Left ventricle myocardium inferior (tissue), 1 donor: ENCODE measurements at regions not wholly inside any gene's neighbourhood (a gene's known extent, or its start where the extent isn't known, plus 50 kb on each side); places are given as distances from the start of the nearest gene placed in this dataset.

Experiments used
- DNase-seq: peaks from one replicate; pipeline ENCODE4 v3.0.0-alpha.2; 2020
- H3K27ac ChIP-seq: fragments of 200-600 bp; replicated peaks from 2 replicates; pipeline ENCODE4 v1.8.0; 2021
- H3K27me3 ChIP-seq: fragments of 200-600 bp; 2 replicates; pipeline ENCODE4 v1.8.0; 2021; ENCODE audit warnings: low read depth
- H3K36me3 ChIP-seq: fragments of 200-600 bp; 2 replicates; pipeline ENCODE4 v1.8.0; 2021
- H3K4me1 ChIP-seq: fragments of 200-600 bp; 2 replicates; pipeline ENCODE4 v1.8.0; 2021
- H3K4me3 ChIP-seq: fragments of 200-600 bp; 2 replicates; pipeline ENCODE4 v1.8.0; 2021; ENCODE audit warnings: mild to moderate bottlenecking, moderate library complexity
- H3K9me3 ChIP-seq: fragments of 200-600 bp; replicated peaks from 2 replicates; pipeline ENCODE4 v1.8.0; 2021
- CTCF ChIP-seq: fragments of 200-600 bp; IDR thresholded peaks from 2 replicates; pipeline ENCODE4 v1.8.0; 2021; ENCODE audit warnings: antibody characterized with exemption, mild to moderate bottlenecking, borderline replicate concordance
- intact Hi-C: fragments of 100-400 bp; cut with micrococcal nuclease; formaldehyde crosslinking; loops from one replicate; pipeline ENCODE4 v1.11.0; 2022
- donor health status: DM: no; HTN: yes; CAD: no; lungs with severe emphysema.

- Histone ChIP-seq H3K27ac (no peak overlapping the region), H3K36me3 (no peaks in the 10 kb centered on the region), H3K4me3 (no peak overlapping the region), H3K4me1 (peaks cover 14% of the 10 kb centered on the region), H3K9me3 (no peaks in the 10 kb centered on the region), H3K27me3 (peaks cover 18% of the 10 kb centered on the region)
- TF ChIP-seq CTCF = peak; percentile 100
- DNase-seq = peak; percentile 76
- intact Hi-C loops = loop anchor here (10.0 kb wide), 1 partner anchor 473 kb away; the partner anchor contains the start of gene CXCL12
Observed at GRCh38 chr10:44857363-44858016, 53.6 kb upstream of the TMEM72 start.

- Histone ChIP-seq H3K9me3 (no peaks in the 10 kb centered on the region), H3K36me3 (no peaks in the 10 kb centered on the region), H3K27ac (no peak overlapping the region), H3K4me1 (peaks cover 14% of the 10 kb centered on the region), H3K4me3 (no peak overlapping the region), H3K27me3 (peaks cover 23% of the 10 kb centered on the region)
- intact Hi-C loops = loop anchor here (10.0 kb wide), 1 partner anchor 473 kb away; the partner anchor contains the start of gene CXCL12
- DNase-seq = no peak
- peak; percentile 7 for TF ChIP-seq CTCF
Observed at GRCh38 chr10:44858017-44858371, 53.1 kb upstream of the TMEM72 start.

GRCh38 chr10:44858988-44859387 is 52.1 kb upstream of the TMEM72 start:
- H3K9me3 ChIP-seq = no peaks in the 10 kb centered on the region
- H3K4me3 ChIP-seq = no peak overlapping the region
- no peaks in the 10 kb centered on the region for H3K36me3 ChIP-seq
- intact Hi-C loops = loop anchor here (10.0 kb wide), 1 partner anchor 474 kb away; the partner anchor contains the start of gene CXCL12
- no peak for DNase-seq
- H3K27me3 ChIP-seq = peaks cover 29% of the 10 kb centered on the region
- H3K4me1 ChIP-seq = peaks cover 18% of the 10 kb centered on the region
- no peak for TF ChIP-seq CTCF
- no peak overlapping the region for H3K27ac ChIP-seq

- DNase-seq = no peak
- H3K4me3 ChIP-seq = no peak overlapping the region
- no peaks in the 10 kb centered on the region for H3K9me3 ChIP-seq
- H3K4me1 ChIP-seq = peaks cover 25% of the 10 kb centered on the region
- no peaks in the 10 kb centered on the region for H3K36me3 ChIP-seq
- H3K27me3 ChIP-seq = peaks cover 29% of the 10 kb centered on the region
- no peak for TF ChIP-seq CTCF
- H3K27ac ChIP-seq = no peak overlapping the region
- intact Hi-C loops = loop anchor here (5.0 to 10.0 kb wide), 2 partner anchors 475 to 1187 kb away; partner anchors contain the start of gene CXCL12
Observed at GRCh38 chr10:44859546-44860285, 51.4 kb upstream of the TMEM72 start.

GRCh38 chr10:44860811-44861736 is 50.1 kb upstream of the TMEM72 start:
- no peak for DNase-seq
- no peak for TF ChIP-seq CTCF
- H3K27me3 ChIP-seq = peaks cover 29% of the 10 kb centered on the region
- no peak overlapping the region for H3K4me3 ChIP-seq
- H3K36me3 ChIP-seq = no peaks in the 10 kb centered on the region
- intact Hi-C loops = loop anchor here (5.0 kb wide), 1 partner anchor 1189 kb away; no protein-coding TSS in a partner anchor
- H3K4me1 ChIP-seq = peaks cover 34% of the 10 kb centered on the region
- no peaks in the 10 kb centered on the region for H3K9me3 ChIP-seq
- H3K27ac ChIP-seq = no peak overlapping the region
